Activated T-cell treated with anti-CD3 and anti-CD28 coated beads, Interleukin-2, amount 50 U/mL, for 72 hours (primary cell): ENCODE measurements at regions not wholly inside any gene's neighbourhood (a gene's known extent, or its start where the extent isn't known, plus 50 kb on each side); places are given as distances from the start of the nearest gene placed in this dataset.

Source experiments
- ATAC-seq, 2 donors: fragments of 150-1000 bp; cut with Tn5 transposase; replicated peaks in 1 of 2; 2 replicates each; pipeline ENCODE4 v1.10.0; 2021; ENCODE audit warnings: moderate library complexity in 2 of 2, mild to moderate bottlenecking in 1 of 2
- DNase-seq, 2 donors: peaks; one replicate each; pipeline ENCODE4 v3.0.0; 2021 to 2022; ENCODE audit warnings: mixed read lengths in 1 of 2
- H3K27ac Mint-ChIP-seq: one replicate; pipeline ENCODE4 v1.8.0; 2022; ENCODE audit warnings: mild to moderate bottlenecking, moderate library complexity, mixed read lengths
- H3K27me3 Mint-ChIP-seq: one replicate; pipeline ENCODE4 v1.8.0; 2022; ENCODE audit warnings: low read depth, mixed read lengths
- H3K36me3 Mint-ChIP-seq, 2 donors: one replicate each; pipeline ENCODE4 v1.8.0; 2022; ENCODE audit warnings: mixed read lengths in 2 of 2, mild to moderate bottlenecking in 1 of 2; ENCODE audit not compliant: insufficient read depth in 2 of 2
- H3K4me1 Mint-ChIP-seq: one replicate; pipeline ENCODE4 v1.8.0; 2022; ENCODE audit warnings: low read depth, mixed read lengths
- H3K4me3 Mint-ChIP-seq, 2 donors: one replicate each; pipeline ENCODE4 v1.8.0; 2022; ENCODE audit warnings: mild to moderate bottlenecking in 2 of 2, mixed read lengths in 2 of 2, moderate library complexity in 2 of 2
- H3K9me3 Mint-ChIP-seq, 2 donors: one replicate each; pipeline ENCODE4 v1.8.0; 2022; ENCODE audit warnings: mixed read lengths in 2 of 2

GRCh38 chr2:180927030-180927686 is 53.2 kb upstream of the UBE2E3 start:
- no peak overlapping the region for H3K4me3 Mint-ChIP-seq
- no peaks in the 10 kb centered on the region for H3K36me3 Mint-ChIP-seq
- peaks cover 10% of the 10 kb centered on the region for H3K27me3 Mint-ChIP-seq
- H3K4me1 Mint-ChIP-seq: no peaks in the 10 kb centered on the region
- no peak overlapping the region for H3K27ac Mint-ChIP-seq
- no peak for ATAC-seq
- H3K9me3 Mint-ChIP-seq: no peaks in the 10 kb centered on the region
- no peak for DNase-seq

GRCh38 chr2:180925700-180926099 is 54.7 kb upstream of the UBE2E3 start:
- H3K27ac Mint-ChIP-seq: no peak overlapping the region
- H3K4me1 Mint-ChIP-seq: no peaks in the 10 kb centered on the region
- no peaks in the 10 kb centered on the region for H3K9me3 Mint-ChIP-seq
- peaks cover 10% of the 10 kb centered on the region for H3K27me3 Mint-ChIP-seq
- no peak for ATAC-seq
- H3K36me3 Mint-ChIP-seq: no peaks in the 10 kb centered on the region
- no peak for DNase-seq
- H3K4me3 Mint-ChIP-seq: no peak overlapping the region

DNA sequence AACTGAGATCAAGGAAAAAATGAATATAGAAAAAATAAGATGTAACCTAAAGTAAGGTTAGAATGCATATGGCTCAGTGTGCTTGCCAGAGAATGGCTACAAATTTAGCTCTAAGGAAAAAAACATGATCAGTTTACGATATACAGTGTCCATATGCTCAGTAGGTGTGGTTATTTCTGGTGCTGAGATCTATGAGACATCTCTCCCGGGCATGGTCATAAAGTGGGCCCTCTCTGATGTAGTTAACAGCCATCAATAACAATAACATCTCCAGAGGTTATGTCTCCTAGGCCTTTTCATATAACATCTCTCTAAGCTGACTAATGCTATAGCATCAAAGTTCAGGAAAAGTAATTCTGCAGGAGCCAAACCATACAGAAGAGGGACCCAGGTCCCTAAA is 56.3 kb upstream of the UBE2E3 start:
- Mint-ChIP-seq H3K27me3 (peaks cover 10% of the 10 kb centered on the region), H3K4me3 (no peak overlapping the region), H3K4me1 (no peaks in the 10 kb centered on the region), H3K36me3 (no peaks in the 10 kb centered on the region), H3K27ac (no peak overlapping the region), H3K9me3 (no peaks in the 10 kb centered on the region)
- ATAC-seq (no peak), DNase-seq (no peak)

- no peak for ATAC-seq
- DNase-seq: no peak
- H3K27ac Mint-ChIP-seq: no peak overlapping the region
- H3K4me3 Mint-ChIP-seq: no peak overlapping the region
- no peaks in the 10 kb centered on the region for H3K9me3 Mint-ChIP-seq
- H3K27me3 Mint-ChIP-seq: peaks cover 18% of the 10 kb centered on the region
- H3K36me3 Mint-ChIP-seq: no peaks in the 10 kb centered on the region
- H3K4me1 Mint-ChIP-seq: no peaks in the 10 kb centered on the region
Observed at GRCh38 chr2:180910831-180911665, 69.4 kb upstream of the UBE2E3 start.

GRCh38 chr2:180907731-180908130 is 72.7 kb upstream of the UBE2E3 start:
- no peak overlapping the region for H3K4me3 Mint-ChIP-seq
- ATAC-seq: no peak
- no peaks in the 10 kb centered on the region for H3K9me3 Mint-ChIP-seq
- H3K27ac Mint-ChIP-seq: no peak overlapping the region
- H3K4me1 Mint-ChIP-seq: no peaks in the 10 kb centered on the region
- no peak for DNase-seq
- peaks cover 24% of the 10 kb centered on the region for H3K27me3 Mint-ChIP-seq
- H3K36me3 Mint-ChIP-seq: no peaks in the 10 kb centered on the region

DNA sequence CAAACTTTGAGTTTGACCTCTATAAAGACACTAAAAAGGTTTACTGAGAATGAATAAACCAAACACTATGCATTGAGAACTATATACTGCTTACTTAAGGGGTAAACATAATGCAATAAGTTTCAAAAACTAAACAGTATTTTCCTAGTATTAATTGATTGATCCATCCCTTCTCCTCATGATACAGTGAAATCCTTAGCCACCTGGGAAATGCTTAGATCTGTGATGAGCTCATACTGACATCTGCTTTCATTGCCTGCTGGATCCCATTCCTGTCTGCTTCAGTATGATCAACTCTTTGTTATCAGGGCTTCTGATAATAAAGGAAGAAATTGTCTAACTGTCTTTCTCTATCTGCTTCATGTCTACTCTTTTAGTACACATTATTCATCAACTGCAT is 74.9 kb upstream of the UBE2E3 start:
- H3K36me3 Mint-ChIP-seq: no peaks in the 10 kb centered on the region
- ATAC-seq: no peak
- H3K9me3 Mint-ChIP-seq: no peaks in the 10 kb centered on the region
- H3K27ac Mint-ChIP-seq: no peak overlapping the region
- peaks cover 26% of the 10 kb centered on the region for H3K27me3 Mint-ChIP-seq
- DNase-seq: no peak
- H3K4me1 Mint-ChIP-seq: no peaks in the 10 kb centered on the region
- H3K4me3 Mint-ChIP-seq: no peak overlapping the region

- DNase-seq: no peak
- H3K9me3 Mint-ChIP-seq: no peaks in the 10 kb centered on the region
- no peaks in the 10 kb centered on the region for H3K36me3 Mint-ChIP-seq
- ATAC-seq: no peak
- no peak overlapping the region for H3K27ac Mint-ChIP-seq
- no peaks in the 10 kb centered on the region for H3K4me1 Mint-ChIP-seq
- H3K4me3 Mint-ChIP-seq: no peak overlapping the region
- H3K27me3 Mint-ChIP-seq: peaks cover 26% of the 10 kb centered on the region
Observed at GRCh38 chr2:180905002-180905401, 75.4 kb upstream of the UBE2E3 start.

DNA sequence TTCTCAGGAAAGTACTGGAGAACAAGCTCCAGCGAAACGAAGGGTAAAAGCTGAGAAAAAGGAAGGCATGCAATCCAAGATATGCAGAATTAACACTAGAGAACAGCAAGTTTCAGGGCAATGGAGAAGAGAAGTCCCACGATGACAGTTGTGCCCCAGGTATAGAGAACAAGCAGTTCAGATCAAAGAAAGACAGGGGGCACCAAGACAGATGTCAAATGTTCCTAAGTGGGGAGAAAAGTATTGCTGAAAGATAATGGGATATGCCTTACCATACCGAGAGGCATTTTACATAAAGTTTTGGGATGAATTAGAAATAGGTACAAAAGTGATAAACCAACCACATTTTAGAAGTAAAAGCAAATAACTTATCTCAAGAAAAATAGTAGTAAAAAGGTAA is 79.1 kb upstream of the UBE2E3 start:
- no peaks in the 10 kb centered on the region for H3K4me1 Mint-ChIP-seq
- H3K27me3 Mint-ChIP-seq: peaks cover 27% of the 10 kb centered on the region
- ATAC-seq (no peak), DNase-seq (no peak)
- no peak overlapping the region for H3K27ac Mint-ChIP-seq
- no peaks in the 10 kb centered on the region for H3K9me3 Mint-ChIP-seq
- no peaks in the 10 kb centered on the region for H3K36me3 Mint-ChIP-seq
- no peak overlapping the region for H3K4me3 Mint-ChIP-seq

DNA sequence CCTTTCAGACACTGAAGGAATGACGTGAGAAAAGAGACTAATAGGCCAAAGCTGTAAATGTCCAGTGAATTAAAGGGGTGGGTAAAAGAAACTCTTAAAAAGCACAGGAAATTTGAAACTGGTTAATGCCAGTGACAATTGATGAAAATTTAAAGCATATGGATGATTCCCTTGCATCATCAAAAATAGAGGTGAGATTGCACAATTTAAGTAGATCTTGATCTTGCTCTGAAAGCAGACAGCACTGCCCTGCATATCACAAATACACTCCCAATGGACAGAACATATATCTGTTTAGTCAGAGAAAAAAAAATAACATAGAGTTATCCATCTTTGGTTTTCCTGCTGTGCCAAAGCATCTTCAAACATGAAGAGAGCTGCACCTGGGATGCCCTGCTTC is 86.7 kb upstream of the UBE2E3 start:
- no peaks in the 10 kb centered on the region for H3K9me3 Mint-ChIP-seq
- H3K4me3 Mint-ChIP-seq: no peak overlapping the region
- H3K4me1 Mint-ChIP-seq: no peaks in the 10 kb centered on the region
- H3K27me3 Mint-ChIP-seq: peaks cover 8% of the 10 kb centered on the region
- H3K36me3 Mint-ChIP-seq: no peaks in the 10 kb centered on the region
- ATAC-seq: no peak
- no peak overlapping the region for H3K27ac Mint-ChIP-seq
- DNase-seq: no peak

DNA sequence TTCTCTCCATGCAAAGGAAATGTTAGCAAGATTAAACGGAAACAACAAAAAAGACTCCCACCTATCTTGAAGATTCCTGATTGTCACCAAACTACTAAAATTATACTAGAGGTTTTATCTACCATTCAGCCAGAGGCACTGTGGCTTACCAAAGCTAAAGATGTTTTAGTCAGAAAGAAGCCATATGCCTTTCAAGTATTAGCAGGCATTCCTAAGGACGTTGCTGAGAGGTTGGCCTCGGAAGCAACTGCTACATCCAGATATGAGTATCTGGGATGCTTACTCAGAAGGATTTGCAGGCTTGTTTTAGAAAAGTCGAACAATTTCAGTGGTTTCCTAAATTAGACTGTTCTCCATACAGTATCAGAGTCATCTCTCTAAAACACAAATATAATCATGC is 88.3 kb upstream of the UBE2E3 start:
- no peaks in the 10 kb centered on the region for H3K4me1 Mint-ChIP-seq
- peaks cover 7% of the 10 kb centered on the region for H3K27me3 Mint-ChIP-seq
- H3K4me3 Mint-ChIP-seq: no peak overlapping the region
- no peaks in the 10 kb centered on the region for H3K36me3 Mint-ChIP-seq
- H3K27ac Mint-ChIP-seq: no peak overlapping the region
- no peaks in the 10 kb centered on the region for H3K9me3 Mint-ChIP-seq
- ATAC-seq: no peak
- DNase-seq: no peak

- ATAC-seq: no peak
- Mint-ChIP-seq H3K27ac (no peak overlapping the region), H3K36me3 (no peaks in the 10 kb centered on the region), H3K4me1 (no peaks in the 10 kb centered on the region), H3K9me3 (no peaks in the 10 kb centered on the region), H3K27me3 (no peaks in the 10 kb centered on the region), H3K4me3 (no peak overlapping the region)
- no peak for DNase-seq
Observed at GRCh38 chr2:180891360-180891759, 89.0 kb upstream of the UBE2E3 start.

- ATAC-seq (no peak), DNase-seq (no peak)
- no peak overlapping the region for H3K4me3 Mint-ChIP-seq
- no peak overlapping the region for H3K27ac Mint-ChIP-seq
- H3K4me1 Mint-ChIP-seq: no peaks in the 10 kb centered on the region
- H3K9me3 Mint-ChIP-seq: no peaks in the 10 kb centered on the region
- H3K36me3 Mint-ChIP-seq: no peaks in the 10 kb centered on the region
- H3K27me3 Mint-ChIP-seq: no peaks in the 10 kb centered on the region
Observed at GRCh38 chr2:180890781-180891180, 89.6 kb upstream of the UBE2E3 start.

- no peaks in the 10 kb centered on the region for H3K27me3 Mint-ChIP-seq
- peaks cover 2 to 5% of the 10 kb centered on the region in 2 donors for H3K9me3 Mint-ChIP-seq
- DNase-seq: no peak
- no peak overlapping the region for H3K27ac Mint-ChIP-seq
- peaks cover 0 to 4% of the 10 kb centered on the region in 2 donors for H3K36me3 Mint-ChIP-seq
- ATAC-seq: no peak
- H3K4me3 Mint-ChIP-seq: no peak overlapping the region
- no peaks in the 10 kb centered on the region for H3K4me1 Mint-ChIP-seq
Observed at GRCh38 chr2:180882959-180883358, 97.4 kb upstream of the UBE2E3 start.

DNA sequence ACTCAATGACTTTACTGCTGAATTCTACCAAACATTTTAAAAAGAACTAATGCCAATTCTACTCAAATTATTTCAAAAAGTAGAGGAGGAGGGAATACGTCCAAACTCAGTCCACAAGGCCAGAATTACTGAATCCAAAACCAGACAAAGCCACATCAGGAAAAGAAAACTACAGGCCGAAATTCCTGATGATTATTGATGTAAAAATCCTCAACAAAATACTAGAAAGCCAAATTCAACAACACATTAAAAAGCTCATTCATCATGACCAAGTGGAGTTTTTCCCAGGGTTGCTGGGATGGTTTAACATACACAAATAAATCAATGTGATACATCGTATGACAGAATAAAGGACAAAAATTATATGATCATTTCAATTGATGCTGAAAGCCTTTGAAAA is 103.9 kb upstream of the UBE2E3 start:
- peaks cover 5% of the 10 kb centered on the region for H3K27me3 Mint-ChIP-seq
- no peak overlapping the region for H3K4me3 Mint-ChIP-seq
- H3K9me3 Mint-ChIP-seq: peaks cover 0 to 3% of the 10 kb centered on the region in 2 donors
- ATAC-seq (no peak), DNase-seq (no peak)
- no peaks in the 10 kb centered on the region for H3K4me1 Mint-ChIP-seq
- H3K27ac Mint-ChIP-seq: no peak overlapping the region
- no peaks in the 10 kb centered on the region for H3K36me3 Mint-ChIP-seq
